HCT116 (cell line): ENCODE measurements at regions not wholly inside any gene's neighbourhood (a gene's known extent, or its start where the extent isn't known, plus 50 kb on each side); places are given as distances from the start of the nearest gene placed in this dataset.

Experiments
- ATAC-seq: fragments of 200-7000 bp; cut with Tn5 transposase; 2 replicates; pipeline ENCODE4 v1.9.1; 2020; ENCODE audit warnings: mild to moderate bottlenecking, moderate library complexity
- BruUV-seq: library from RNA; stranded (reverse); fragments of 400-500 nt; replicated peaks from 2 replicates; lab custom pipeline; 2021; lab: Mats Ljungman, UMichigan
- CTCF ChIA-PET: fragments of 300-600 bp; sonication (Branson Sonifier 250); formaldehyde crosslinking; loops from one replicate; lab custom pipeline; 2021; ENCODE audit warnings: antibody characterized with exemption; lab: Charles Lee
- POLR2A ChIA-PET: fragments of 300-600, 350-600 bp; sonication (Branson Sonifier 250); formaldehyde crosslinking; loops from one replicate; lab custom pipeline; 2021; ENCODE audit warnings: antibody characterized with exemption; lab: Charles Lee
- RAD21 ChIA-PET, 2 experiments: fragments of 300-600 bp; sonication (Branson Sonifier 250); formaldehyde crosslinking; loops; one replicate each; lab custom pipeline; 2023; ENCODE audit warnings: low total read pairs in 2 of 2; ENCODE audit not compliant: uncharacterized antibody in 2 of 2, unreplicated experiment in 2 of 2, low non-redundant PET in 1 of 2; lab: Charles Lee
- DNase-seq: peaks from one replicate; pipeline ENCODE4 v3.0.0-alpha.2; 2010; ENCODE audit warnings: low read depth, low spot score
- H2AFZ ChIP-seq: fragments of 200-600 bp; shearing (Covaris generic), sonication (generic); 2 replicates; pipeline ENCODE4 v1.6.1; 2017; ENCODE audit warnings: low read depth, mixed run types, mixed read lengths, antibody characterized with exemption, low read length; ENCODE audit not compliant: poor library complexity, severe bottlenecking
- H3K27ac ChIP-seq: 2 replicates; pipeline ENCODE4 v1.5.1; 2012; ENCODE audit warnings: low read depth, low read length
- H3K27me3 ChIP-seq: fragments of 200-600 bp; sonication (generic); 2 replicates; pipeline ENCODE4 v1.6.1; 2016; ENCODE audit warnings: mixed run types, low read length, mixed read lengths; ENCODE audit not compliant: insufficient read depth
- H3K36me3 ChIP-seq, 2 experiments: fragments of 200-500 bp in 1 of 2; fragments of 200-600 bp in 1 of 2; sonication (Bioruptor generic) in 1 of 2; sonication (generic) in 1 of 2; 2 replicates each; pipeline versions ENCODE4 v1.5.1 to v1.6.1; 2014 to 2016; ENCODE audit warnings: low read length in 2 of 2, inconsistent platforms in 1 of 2, mixed read lengths in 1 of 2, mixed run types in 1 of 2; ENCODE audit not compliant: insufficient read depth in 2 of 2, control insufficient read depth in 1 of 2
- H3K4me1 ChIP-seq, 2 experiments: fragments of 200-600 bp in 1 of 2; sonication (generic) in 1 of 2; 2 replicates each; pipeline versions ENCODE4 v1.5.1 to v1.6.1; 2012 to 2017; ENCODE audit warnings: low read length in 2 of 2, inconsistent platforms in 1 of 2, mild to moderate bottlenecking in 1 of 2, mixed read lengths in 1 of 2, mixed run types in 1 of 2, moderate library complexity in 1 of 2; ENCODE audit not compliant: insufficient read depth in 2 of 2, control insufficient read depth in 1 of 2
- H3K4me2 ChIP-seq: fragments of 200-600 bp; sonication (generic); 2 replicates; pipeline ENCODE4 v1.6.1; 2017; ENCODE audit warnings: mixed run types, low read length, mixed read lengths
- H3K4me3 ChIP-seq, 2 experiments: fragments of 200-600 bp in 1 of 2; sonication (generic) in 1 of 2; replicated peaks in 1 of 2; 2 replicates each; pipeline ENCODE4 v1.5.1; 2011 to 2016; ENCODE audit warnings: low read length in 2 of 2, control low read depth in 1 of 2, low read depth in 1 of 2, mild to moderate bottlenecking in 1 of 2, mixed read lengths in 1 of 2, mixed run types in 1 of 2
- H3K79me2 ChIP-seq: fragments of 200-600 bp; sonication (generic); 2 replicates; pipeline ENCODE4 v1.6.1; 2017; ENCODE audit warnings: mild to moderate bottlenecking, mixed run types, low read length, moderate library complexity, mixed read lengths; ENCODE audit not compliant: insufficient read depth
- H3K9ac ChIP-seq: fragments of 200-600 bp; sonication (generic); 2 replicates; pipeline ENCODE4 v1.6.1; 2016; ENCODE audit warnings: low read length, mixed read lengths
- H3K9me2 ChIP-seq: fragments of 200-600 bp; sonication (generic), shearing (Covaris generic); 2 replicates; pipeline ENCODE4 v1.6.1; 2017; ENCODE audit warnings: mixed run types, mild to moderate bottlenecking, moderate library complexity; ENCODE audit not compliant: insufficient read depth
- H3K9me3 ChIP-seq, 2 experiments: fragments of 200-500 bp in 1 of 2; fragments of 200-600 bp in 1 of 2; sonication (Bioruptor generic) in 1 of 2; sonication (generic) in 1 of 2; 2 replicates each; pipeline ENCODE4 v1.6.1; 2014 to 2017; ENCODE audit warnings: low read length in 2 of 2, mixed read lengths in 2 of 2, inconsistent platforms in 1 of 2, low read depth in 1 of 2, mild to moderate bottlenecking in 1 of 2, mixed run types in 1 of 2, moderate library complexity in 1 of 2; ENCODE audit not compliant: control insufficient read depth in 1 of 2, insufficient read depth in 1 of 2
- H4K20me1 ChIP-seq: fragments of 200-600 bp; sonication (generic), shearing (Covaris generic); 2 replicates; pipeline ENCODE4 v1.6.1; 2017; ENCODE audit warnings: mixed run types, mild to moderate bottlenecking, moderate library complexity; ENCODE audit not compliant: insufficient read depth
- ATF3 ChIP-seq: IDR thresholded peaks from 2 replicates; pipeline ENCODE4 v1.6.1; 2012
- CBX3 ChIP-seq: IDR thresholded peaks from 2 replicates; pipeline ENCODE4 v1.6.1; 2012; ENCODE audit warnings: low read depth
- CTCF ChIP-seq, 3 experiments: fragments of 200-600 bp in 1 of 3; sonication (generic) in 1 of 3; IDR thresholded peaks in 2 of 3; conservative IDR thresholded peaks in 1 of 3; 2 replicates each; pipeline ENCODE4 v1.5.1; 2012 to 2017; ENCODE audit warnings: low read depth in 2 of 3, low read length in 2 of 3, antibody characterized with exemption in 1 of 3, borderline replicate concordance in 1 of 3, control low read depth in 1 of 3, mild to moderate bottlenecking in 1 of 3, mixed read lengths in 1 of 3, mixed run types in 1 of 3, moderate library complexity in 1 of 3; ENCODE audit not compliant: insufficient read depth in 1 of 3
- EGR1 ChIP-seq: IDR thresholded peaks from 2 replicates; pipeline ENCODE4 v1.6.1; 2012; ENCODE audit warnings: low read depth
- ELF1 ChIP-seq: IDR thresholded peaks from 2 replicates; pipeline ENCODE4 v1.6.1; 2012; ENCODE audit warnings: low read depth, borderline replicate concordance
- EZH2 ChIP-seq: fragments of 200-600 bp; sonication (generic); IDR thresholded peaks from 2 replicates; pipeline ENCODE4 v1.6.1; 2017; ENCODE audit warnings: antibody characterized with exemption, mixed run types
- EZH2phosphoT487 ChIP-seq: fragments of 200-600 bp; IDR thresholded peaks from 2 replicates; pipeline ENCODE4 v1.6.1; 2018; ENCODE audit warnings: antibody characterized with exemption, borderline replicate concordance
- FOSL1 ChIP-seq: IDR thresholded peaks from 2 replicates; pipeline ENCODE4 v1.6.1; 2012; ENCODE audit warnings: low read depth
- JUND ChIP-seq: IDR thresholded peaks from 2 replicates; pipeline ENCODE4 v1.6.1; 2012
- POLR2A ChIP-seq: IDR thresholded peaks from 2 replicates; pipeline ENCODE4 v1.7.0; 2011; ENCODE audit warnings: borderline replicate concordance; ENCODE audit not compliant: insufficient read depth, insufficient read length; ENCODE audit errors: extremely low read depth
- POLR2AphosphoS5 ChIP-seq: IDR thresholded peaks from 2 replicates; pipeline ENCODE4 v1.6.1; 2011; ENCODE audit warnings: mild to moderate bottlenecking, low read depth, low read length, moderate library complexity
- RAD21 ChIP-seq: IDR thresholded peaks from 2 replicates; pipeline ENCODE4 v1.6.1; 2012; ENCODE audit warnings: low read depth, mild to moderate bottlenecking
- SIN3A ChIP-seq: IDR thresholded peaks from 2 replicates; pipeline ENCODE4 v1.6.1; 2012; ENCODE audit warnings: low read depth
- SP1 ChIP-seq: IDR thresholded peaks from 2 replicates; pipeline ENCODE4 v1.6.1; 2012; ENCODE audit warnings: low read depth
- TCF7L2 ChIP-seq: IDR thresholded peaks from 2 replicates; pipeline ENCODE4 v1.7.0; 2011; ENCODE audit warnings: borderline replicate concordance, inconsistent platforms; ENCODE audit not compliant: insufficient read depth, insufficient read length; ENCODE audit errors: extremely low read depth
- YY1 ChIP-seq: IDR thresholded peaks from 2 replicates; pipeline ENCODE4 v1.6.1; 2011; ENCODE audit warnings: low read length, low read depth, moderate library complexity, mild to moderate bottlenecking; ENCODE audit not compliant: insufficient replicate concordance; ENCODE audit errors: extremely low read depth
- ZFX ChIP-seq: fragments of 450-650 bp; IDR thresholded peaks from 2 replicates; pipeline ENCODE4 v1.6.1; 2017
- intact Hi-C: fragments of 100-400 bp; cut with micrococcal nuclease; formaldehyde crosslinking; loops from 2 replicates; pipeline ENCODE4 v1.10.0; 2022
- TF ChIP-seq, protein P1 (sequence below): IDR thresholded peaks from 2 replicates; pipeline ENCODE4 v1.6.1; 2012
- TF ChIP-seq, protein P2 (sequence below): IDR thresholded peaks from 2 replicates; pipeline ENCODE4 v1.6.1; 2011; ENCODE audit warnings: mild to moderate bottlenecking, low read length, moderate library complexity; ENCODE audit not compliant: insufficient replicate concordance; ENCODE audit errors: extremely low read depth
- TF ChIP-seq, protein P3 (sequence below): IDR thresholded peaks from 2 replicates; pipeline ENCODE4 v1.6.1; 2012; ENCODE audit warnings: low read depth

- no peaks in the 10 kb centered on the region for H3K27me3 ChIP-seq
- no peaks in the 10 kb centered on the region for H4K20me1 ChIP-seq
- peak overlapping the region in 1 of 2 experiments; percentile 46; a peak in 2 of 4 replicates for H3K4me3 ChIP-seq
- ATAC-seq: peak; percentile 84
- no peak for TF ChIP-seq ELF1
- TF ChIP-seq CBX3: no peak
- TF ChIP-seq, protein P1, sequence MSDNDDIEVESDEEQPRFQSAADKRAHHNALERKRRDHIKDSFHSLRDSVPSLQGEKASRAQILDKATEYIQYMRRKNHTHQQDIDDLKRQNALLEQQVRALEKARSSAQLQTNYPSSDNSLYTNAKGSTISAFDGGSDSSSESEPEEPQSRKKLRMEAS: no peak
- TF ChIP-seq, protein P2, sequence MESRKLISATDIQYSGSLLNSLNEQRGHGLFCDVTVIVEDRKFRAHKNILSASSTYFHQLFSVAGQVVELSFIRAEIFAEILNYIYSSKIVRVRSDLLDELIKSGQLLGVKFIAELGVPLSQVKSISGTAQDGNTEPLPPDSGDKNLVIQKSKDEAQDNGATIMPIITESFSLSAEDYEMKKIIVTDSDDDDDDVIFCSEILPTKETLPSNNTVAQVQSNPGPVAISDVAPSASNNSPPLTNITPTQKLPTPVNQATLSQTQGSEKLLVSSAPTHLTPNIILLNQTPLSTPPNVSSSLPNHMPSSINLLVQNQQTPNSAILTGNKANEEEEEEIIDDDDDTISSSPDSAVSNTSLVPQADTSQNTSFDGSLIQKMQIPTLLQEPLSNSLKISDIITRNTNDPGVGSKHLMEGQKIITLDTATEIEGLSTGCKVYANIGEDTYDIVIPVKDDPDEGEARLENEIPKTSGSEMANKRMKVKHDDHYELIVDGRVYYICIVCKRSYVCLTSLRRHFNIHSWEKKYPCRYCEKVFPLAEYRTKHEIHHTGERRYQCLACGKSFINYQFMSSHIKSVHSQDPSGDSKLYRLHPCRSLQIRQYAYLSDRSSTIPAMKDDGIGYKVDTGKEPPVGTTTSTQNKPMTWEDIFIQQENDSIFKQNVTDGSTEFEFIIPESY: no peak
- no peak for TF ChIP-seq ATF3
- peak; percentile 58 for TF ChIP-seq SP1
- TF ChIP-seq CTCF (IDR thresholded peaks at IDR 0.05 in 2 of 3, conservative IDR thresholded peaks at IDR 0.05 in 1 of 3; ENCODE audit: borderline replicate concordance in 1 of 3, insufficient read depth in 1 of 3, low read depth in 2 of 3, low read length in 2 of 3): no peak
- peak; percentile 69; the same call in 1 of the 2 replicates for TF ChIP-seq EGR1
- no peak for TF ChIP-seq YY1
- no peak; the same call in 1 of the 2 replicates for TF ChIP-seq POLR2AphosphoS5
- peak; percentile 60 for TF ChIP-seq JUND
- TF ChIP-seq ZFX: no peak
- TF ChIP-seq RAD21: peak; percentile 2; the same call in 1 of the 2 replicates
- no peak for TF ChIP-seq EZH2phosphoT487
- TF ChIP-seq EZH2: no peak
- no peak for TF ChIP-seq TCF7L2
- TF ChIP-seq POLR2A: no peak
- TF ChIP-seq, protein P3, sequence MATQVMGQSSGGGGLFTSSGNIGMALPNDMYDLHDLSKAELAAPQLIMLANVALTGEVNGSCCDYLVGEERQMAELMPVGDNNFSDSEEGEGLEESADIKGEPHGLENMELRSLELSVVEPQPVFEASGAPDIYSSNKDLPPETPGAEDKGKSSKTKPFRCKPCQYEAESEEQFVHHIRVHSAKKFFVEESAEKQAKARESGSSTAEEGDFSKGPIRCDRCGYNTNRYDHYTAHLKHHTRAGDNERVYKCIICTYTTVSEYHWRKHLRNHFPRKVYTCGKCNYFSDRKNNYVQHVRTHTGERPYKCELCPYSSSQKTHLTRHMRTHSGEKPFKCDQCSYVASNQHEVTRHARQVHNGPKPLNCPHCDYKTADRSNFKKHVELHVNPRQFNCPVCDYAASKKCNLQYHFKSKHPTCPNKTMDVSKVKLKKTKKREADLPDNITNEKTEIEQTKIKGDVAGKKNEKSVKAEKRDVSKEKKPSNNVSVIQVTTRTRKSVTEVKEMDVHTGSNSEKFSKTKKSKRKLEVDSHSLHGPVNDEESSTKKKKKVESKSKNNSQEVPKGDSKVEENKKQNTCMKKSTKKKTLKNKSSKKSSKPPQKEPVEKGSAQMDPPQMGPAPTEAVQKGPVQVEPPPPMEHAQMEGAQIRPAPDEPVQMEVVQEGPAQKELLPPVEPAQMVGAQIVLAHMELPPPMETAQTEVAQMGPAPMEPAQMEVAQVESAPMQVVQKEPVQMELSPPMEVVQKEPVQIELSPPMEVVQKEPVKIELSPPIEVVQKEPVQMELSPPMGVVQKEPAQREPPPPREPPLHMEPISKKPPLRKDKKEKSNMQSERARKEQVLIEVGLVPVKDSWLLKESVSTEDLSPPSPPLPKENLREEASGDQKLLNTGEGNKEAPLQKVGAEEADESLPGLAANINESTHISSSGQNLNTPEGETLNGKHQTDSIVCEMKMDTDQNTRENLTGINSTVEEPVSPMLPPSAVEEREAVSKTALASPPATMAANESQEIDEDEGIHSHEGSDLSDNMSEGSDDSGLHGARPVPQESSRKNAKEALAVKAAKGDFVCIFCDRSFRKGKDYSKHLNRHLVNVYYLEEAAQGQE: no peak
- peak; percentile 54; the same call in 1 of the 2 replicates for TF ChIP-seq FOSL1
- no peak for TF ChIP-seq SIN3A
- no peaks in the 10 kb centered on the region for H3K9me3 ChIP-seq
- ChIA-PET CTCF (interaction anchor here (0.8 to 2.3 kb wide), 4 partner anchors 8 to 335 kb away, joined by 3 to 13 read pairs (median 4); no protein-coding TSS in a partner anchor), RAD21 (no interaction called here), POLR2A (no interaction called here)
- H3K27ac ChIP-seq: no peak overlapping the region
- no peaks in the 10 kb centered on the region for H3K9me2 ChIP-seq
- DNase-seq: peak; percentile 47
- H3K4me2 ChIP-seq: peak overlapping the region; percentile 71
- peak overlapping the region; percentile 75 for H2AFZ ChIP-seq
- no TSS peak for BruUV-seq
- intact Hi-C loops: no loop called here
- H3K79me2 ChIP-seq: no peaks in the 10 kb centered on the region
- H3K36me3 ChIP-seq: no peaks in the 10 kb centered on the region
- peak overlapping the region; percentile 29 for H3K9ac ChIP-seq
- H3K4me1 ChIP-seq: peaks cover 14 to 30% of the 10 kb centered on the region in 2 experiments
These were observed 50.8 kb upstream of the ELF5 start for GRCh38 chr11:34564406-34564805.
